Thyroid gland (tissue), 4 donors: ENCODE measurements at regions not wholly inside any gene's neighbourhood (a gene's known extent, or its start where the extent isn't known, plus 50 kb on each side); places are given as distances from the start of the nearest gene placed in this dataset.

ENCODE experiments used
- DNase-seq, 2 donors: peaks; one replicate each; pipeline ENCODE4 v3.0.0-alpha.2; 2019
- H3K27ac ChIP-seq, 3 donors: fragments of 200-600 bp; sonication (generic); 1 replicate in 2 of 3; 2 replicates in 1 of 3; pipeline ENCODE4 v1.5.1; 2016 to 2019; ENCODE audit warnings: mild to moderate bottlenecking in 1 of 3, moderate library complexity in 1 of 3
- H3K27me3 ChIP-seq: fragments of 200-600 bp; sonication (generic); one replicate; pipeline ENCODE4 v1.5.1; 2019
- H3K36me3 ChIP-seq, 2 donors: fragments of 200-600 bp; sonication (generic); one replicate each; pipeline ENCODE4 v1.5.1; 2016 to 2019
- H3K4me1 ChIP-seq, 2 donors: fragments of 200-600 bp; sonication (generic); one replicate each; pipeline ENCODE4 v1.5.1; 2017 to 2019
- H3K4me3 ChIP-seq, 3 donors: fragments of 200-600 bp; sonication (generic); replicated peaks in 1 of 3; 1 replicate in 2 of 3; 2 replicates in 1 of 3; pipeline ENCODE4 v1.5.1; 2016; ENCODE audit warnings: mild to moderate bottlenecking in 1 of 3
- H3K9me3 ChIP-seq: fragments of 200-600 bp; sonication (generic); one replicate; pipeline ENCODE4 v1.5.1; 2017
- CTCF ChIP-seq, 6 experiments: fragments of 200-600 bp in 3 of 6; fragments of 450-650 bp in 3 of 6; sonication (generic) in 3 of 6; IDR thresholded peaks; one replicate each; pipeline ENCODE4 v1.5.1; 2016 to 2019; ENCODE audit warnings: antibody characterized with exemption in 6 of 6, mild to moderate bottlenecking in 2 of 6, inconsistent platforms in 1 of 6, moderate library complexity in 1 of 6
- POLR2A ChIP-seq, 2 donors: fragments of 450-650 bp; IDR thresholded peaks; one replicate each; pipeline ENCODE4 v1.6.1; 2017; ENCODE audit warnings: antibody characterized with exemption in 2 of 2, mild to moderate bottlenecking in 2 of 2, moderate library complexity in 1 of 2
- WGBS, 2 donors: methylation state at CpG; one replicate each; pipeline ENCODE4 v1.1.5; 2017; 5-methylcytosine and 5-hydroxymethylcytosine counted together
- intact Hi-C: fragments of 100-400 bp; cut with DNase I; formaldehyde crosslinking; loops from one replicate; pipeline ENCODE4 v1.15.1; 2023

- no peaks in the 10 kb centered on the region for H3K36me3 ChIP-seq
- no peaks in the 10 kb centered on the region for H3K4me1 ChIP-seq
- no peaks in the 10 kb centered on the region for H3K27me3 ChIP-seq
- H3K27ac ChIP-seq, result no peak overlapping the region
- H3K9me3 ChIP-seq, result no peaks in the 10 kb centered on the region
- H3K4me3 ChIP-seq, result no peak overlapping the region
- TF ChIP-seq POLR2A (IDR thresholded peaks at IDR 0.05) (no peak), CTCF (IDR thresholded peaks at IDR 0.05) (no peak)
- 69 to 93% methylated on average over 6 to 11 of the region's 16 CpGs for WGBS, 2 donors
- DNase-seq, result no peak
- intact Hi-C loops, result no loop called here
Measured at GRCh38 chr22:48645766-48646165, 1181.9 kb downstream of the BRD1 start.

- Histone ChIP-seq H3K36me3 (no peaks in the 10 kb centered on the region), H3K27ac (no peak overlapping the region), H3K4me1 (no peaks in the 10 kb centered on the region), H3K4me3 (no peak overlapping the region), H3K9me3 (no peaks in the 10 kb centered on the region), H3K27me3 (no peaks in the 10 kb centered on the region)
- WGBS, 2 donors, result 62 to 83% methylated on average over 3 to 5 of the region's 6 CpGs
- intact Hi-C loops, result no loop called here
- no peak for TF ChIP-seq POLR2A (IDR thresholded peaks at IDR 0.05)
- TF ChIP-seq CTCF (IDR thresholded peaks at IDR 0.05), result no peak
- DNase-seq, result no peak
Measured at GRCh38 chr22:48644997-48645396, 1182.7 kb downstream of the BRD1 start.

GRCh38 chr22:48644108-48644507 lies 1183.6 kb downstream of the BRD1 start:
- Histone ChIP-seq H3K27ac (no peak overlapping the region), H3K27me3 (no peaks in the 10 kb centered on the region), H3K9me3 (no peaks in the 10 kb centered on the region), H3K4me1 (no peaks in the 10 kb centered on the region), H3K4me3 (no peak overlapping the region), H3K36me3 (no peaks in the 10 kb centered on the region)
- intact Hi-C loops, result no loop called here
- 72 to 76% methylated on average over 4 to 8 of the region's 9 CpGs for WGBS, 2 donors
- TF ChIP-seq POLR2A (IDR thresholded peaks at IDR 0.05) (no peak), CTCF (IDR thresholded peaks at IDR 0.05) (no peak)
- DNase-seq, result no peak

GRCh38 chr22:48643066-48643731 lies 1184.5 kb downstream of the BRD1 start:
- H3K9me3 ChIP-seq, result no peaks in the 10 kb centered on the region
- H3K27ac ChIP-seq, result no peak overlapping the region
- no peaks in the 10 kb centered on the region for H3K4me1 ChIP-seq
- intact Hi-C loops, result no loop called here
- DNase-seq, result no peak
- TF ChIP-seq CTCF (IDR thresholded peaks at IDR 0.05), result no peak
- H3K36me3 ChIP-seq, result no peaks in the 10 kb centered on the region
- H3K27me3 ChIP-seq, result no peaks in the 10 kb centered on the region
- no peak overlapping the region for H3K4me3 ChIP-seq
- WGBS, 2 donors, result 91 to 96% methylated on average over 5 to 12 of the region's 23 CpGs

GRCh38 chr22:48642550-48642949 lies 1185.1 kb downstream of the BRD1 start:
- Histone ChIP-seq H3K4me3 (no peak overlapping the region), H3K27ac (no peak overlapping the region), H3K4me1 (no peaks in the 10 kb centered on the region), H3K36me3 (no peaks in the 10 kb centered on the region), H3K9me3 (no peaks in the 10 kb centered on the region), H3K27me3 (no peaks in the 10 kb centered on the region)
- 82 to 84% methylated on average over 6 of the region's 6 CpGs for WGBS, 2 donors
- DNase-seq, result no peak
- TF ChIP-seq CTCF (IDR thresholded peaks at IDR 0.05) (no peak), POLR2A (IDR thresholded peaks at IDR 0.05) (no peak)
- intact Hi-C loops, result no loop called here
